ENCODE measurements at regions not wholly inside any gene's neighbourhood (a gene's known extent, or its start where the extent isn't known, plus 50 kb on each side); places are given as distances from the start of the nearest gene placed in this dataset.
A peak's percentile ranks its signal among the peaks of the same experiment; 100 is the strongest.

- H3K23ac ChIP-seq (ENCODE audit: low read length in 2 of 2): no peak overlapping the region
- no peak overlapping the region for H3K18ac ChIP-seq (ENCODE audit: low read depth in 1 of 2, low read length in 2 of 2)
- H2AK5ac ChIP-seq (ENCODE audit: low read length, severe bottlenecking): no peak overlapping the region
- H2BK5ac ChIP-seq (ENCODE audit: low read depth, low read length, poor library complexity, severe bottlenecking): no peak overlapping the region
- no peaks in the 10 kb centered on the region for H3K79me1 ChIP-seq (replicated peaks; ENCODE audit: low read length, poor library complexity, severe bottlenecking)
- no peaks in the 10 kb centered on the region for H3K4me1 ChIP-seq (ENCODE audit: control insufficient read depth, insufficient read depth, low read depth, low read length)
- no peak overlapping the region for H4K8ac ChIP-seq (ENCODE audit: low read length)
- H2BK120ac ChIP-seq (ENCODE audit: low read depth, low read length): no peak overlapping the region
- H3K4me3 ChIP-seq (ENCODE audit: insufficient read depth in 1 of 2, low read depth in 1 of 2, low read length in 2 of 2): peak overlapping the region in 1 of 2 experiments; percentile 14
- no peak overlapping the region for H3K14ac ChIP-seq (ENCODE audit: low read length in 2 of 2)
- H2BK12ac ChIP-seq (ENCODE audit: low read length in 2 of 2): no peak overlapping the region
- no peak overlapping the region for H2BK15ac ChIP-seq (ENCODE audit: low read depth, poor library complexity, severe bottlenecking)
- no peak overlapping the region for H3K4me2 ChIP-seq (ENCODE audit: low read length, poor library complexity, severe bottlenecking)
- no peak overlapping the region for H4K91ac ChIP-seq (ENCODE audit: low read length)
- H3K36me3 ChIP-seq (ENCODE audit: control insufficient read depth in 1 of 2, insufficient read depth in 2 of 2, low read depth in 1 of 2, low read length in 2 of 2): no peaks in the 10 kb centered on the region
- peak overlapping the region; percentile 1 for H3K9ac ChIP-seq (ENCODE audit: low read length)
- DNase-seq: peak; percentile 61
- H3K9me3 ChIP-seq (ENCODE audit: control insufficient read depth, low read length): no peaks in the 10 kb centered on the region
- H3K4ac ChIP-seq (ENCODE audit: low read depth in 1 of 2, low read length in 2 of 2): no peak overlapping the region
- 17% methylated on average over 1 of the region's 2 CpGs for WGBS
- no peak overlapping the region for H2AFZ ChIP-seq (ENCODE audit: low read depth, low read length)
- H3K27ac ChIP-seq (ENCODE audit: low read length, poor library complexity, severe bottlenecking): no peak overlapping the region
- H3K27me3 ChIP-seq (ENCODE audit: control insufficient read depth in 1 of 2, insufficient read depth in 1 of 2, low read length in 2 of 2): no peaks in the 10 kb centered on the region
Measured at GRCh38 chr6:113763876-113764275, 93.3 kb upstream of the MARCKS start.

- Histone ChIP-seq H3K23ac (ENCODE audit: low read length in 2 of 2) (no peak overlapping the region), H2BK5ac (ENCODE audit: low read depth, low read length, poor library complexity, severe bottlenecking) (no peak overlapping the region), H3K9ac (ENCODE audit: low read length) (no peak overlapping the region), H3K18ac (ENCODE audit: low read depth in 1 of 2, low read length in 2 of 2) (no peak overlapping the region), H3K4me2 (ENCODE audit: low read length, poor library complexity, severe bottlenecking) (no peak overlapping the region), H3K4me1 (ENCODE audit: control insufficient read depth, insufficient read depth, low read depth, low read length) (no peaks in the 10 kb centered on the region), H3K27ac (ENCODE audit: low read length, poor library complexity, severe bottlenecking) (no peak overlapping the region), H2BK120ac (ENCODE audit: low read depth, low read length) (no peak overlapping the region), H3K14ac (ENCODE audit: low read length in 2 of 2) (no peak overlapping the region), H3K4ac (ENCODE audit: low read depth in 1 of 2, low read length in 2 of 2) (no peak overlapping the region), H4K91ac (ENCODE audit: low read length) (no peak overlapping the region), H3K27me3 (ENCODE audit: control insufficient read depth in 1 of 2, insufficient read depth in 1 of 2, low read length in 2 of 2) (no peaks in the 10 kb centered on the region), H3K9me3 (ENCODE audit: control insufficient read depth, low read length) (no peaks in the 10 kb centered on the region), H2AFZ (ENCODE audit: low read depth, low read length) (no peak overlapping the region), H2AK5ac (ENCODE audit: low read length, severe bottlenecking) (no peak overlapping the region), H2BK12ac (ENCODE audit: low read length in 2 of 2) (no peak overlapping the region), H2BK15ac (ENCODE audit: low read depth, poor library complexity, severe bottlenecking) (no peak overlapping the region), H3K4me3 (ENCODE audit: insufficient read depth in 1 of 2, low read depth in 1 of 2, low read length in 2 of 2) (no peak overlapping the region), H3K36me3 (ENCODE audit: control insufficient read depth in 1 of 2, insufficient read depth in 2 of 2, low read depth in 1 of 2, low read length in 2 of 2) (no peaks in the 10 kb centered on the region), H3K79me1 (replicated peaks; ENCODE audit: low read length, poor library complexity, severe bottlenecking) (no peaks in the 10 kb centered on the region), H4K8ac (ENCODE audit: low read length) (no peak overlapping the region)
- DNase-seq: no peak
- 100% methylated on average over 1 of the region's 1 CpG for WGBS
Measured at GRCh38 chr6:113765909-113766308, 91.2 kb upstream of the MARCKS start.

- no peak overlapping the region for H4K8ac ChIP-seq (ENCODE audit: low read length)
- H3K4me1 ChIP-seq (ENCODE audit: control insufficient read depth, insufficient read depth, low read depth, low read length): no peaks in the 10 kb centered on the region
- no peak overlapping the region for H2BK120ac ChIP-seq (ENCODE audit: low read depth, low read length)
- H3K23ac ChIP-seq (ENCODE audit: low read length in 2 of 2): no peak overlapping the region
- no peak overlapping the region for H3K4ac ChIP-seq (ENCODE audit: low read depth in 1 of 2, low read length in 2 of 2)
- DNase-seq: no peak
- no peaks in the 10 kb centered on the region for H3K9me3 ChIP-seq (ENCODE audit: control insufficient read depth, low read length)
- H2BK5ac ChIP-seq (ENCODE audit: low read depth, low read length, poor library complexity, severe bottlenecking): no peak overlapping the region
- H3K36me3 ChIP-seq (ENCODE audit: control insufficient read depth in 1 of 2, insufficient read depth in 2 of 2, low read depth in 1 of 2, low read length in 2 of 2): no peaks in the 10 kb centered on the region
- no peak overlapping the region for H4K91ac ChIP-seq (ENCODE audit: low read length)
- no peak overlapping the region for H2BK12ac ChIP-seq (ENCODE audit: low read length in 2 of 2)
- H3K79me1 ChIP-seq (replicated peaks; ENCODE audit: low read length, poor library complexity, severe bottlenecking): no peaks in the 10 kb centered on the region
- no peak overlapping the region for H2AK5ac ChIP-seq (ENCODE audit: low read length, severe bottlenecking)
- no peaks in the 10 kb centered on the region for H3K27me3 ChIP-seq (ENCODE audit: control insufficient read depth in 1 of 2, insufficient read depth in 1 of 2, low read length in 2 of 2)
- H2BK15ac ChIP-seq (ENCODE audit: low read depth, poor library complexity, severe bottlenecking): no peak overlapping the region
- no peak overlapping the region for H2AFZ ChIP-seq (ENCODE audit: low read depth, low read length)
- H3K27ac ChIP-seq (ENCODE audit: low read length, poor library complexity, severe bottlenecking): no peak overlapping the region
- H3K4me2 ChIP-seq (ENCODE audit: low read length, poor library complexity, severe bottlenecking): no peak overlapping the region
- WGBS: 94% methylated on average over 3 of the region's 3 CpGs
- H3K9ac ChIP-seq (ENCODE audit: low read length): no peak overlapping the region
- no peak overlapping the region for H3K14ac ChIP-seq (ENCODE audit: low read length in 2 of 2)
- no peak overlapping the region for H3K18ac ChIP-seq (ENCODE audit: low read depth in 1 of 2, low read length in 2 of 2)
- H3K4me3 ChIP-seq (ENCODE audit: insufficient read depth in 1 of 2, low read depth in 1 of 2, low read length in 2 of 2): no peak overlapping the region
Measured at GRCh38 chr6:113767985-113768384, 89.2 kb upstream of the MARCKS start.

- Histone ChIP-seq H2BK12ac (ENCODE audit: low read length in 2 of 2) (no peak overlapping the region), H2BK120ac (ENCODE audit: low read depth, low read length) (no peak overlapping the region), H3K27me3 (ENCODE audit: control insufficient read depth in 1 of 2, insufficient read depth in 1 of 2, low read length in 2 of 2) (no peaks in the 10 kb centered on the region), H3K23ac (ENCODE audit: low read length in 2 of 2) (no peak overlapping the region), H4K91ac (ENCODE audit: low read length) (no peak overlapping the region), H3K4ac (ENCODE audit: low read depth in 1 of 2, low read length in 2 of 2) (no peak overlapping the region), H2BK5ac (ENCODE audit: low read depth, low read length, poor library complexity, severe bottlenecking) (no peak overlapping the region), H2BK15ac (ENCODE audit: low read depth, poor library complexity, severe bottlenecking) (no peak overlapping the region), H3K9me3 (ENCODE audit: control insufficient read depth, low read length) (no peaks in the 10 kb centered on the region), H3K18ac (ENCODE audit: low read depth in 1 of 2, low read length in 2 of 2) (no peak overlapping the region), H3K4me3 (ENCODE audit: insufficient read depth in 1 of 2, low read depth in 1 of 2, low read length in 2 of 2) (no peak overlapping the region), H3K27ac (ENCODE audit: low read length, poor library complexity, severe bottlenecking) (no peak overlapping the region), H3K79me1 (replicated peaks; ENCODE audit: low read length, poor library complexity, severe bottlenecking) (no peaks in the 10 kb centered on the region), H3K14ac (ENCODE audit: low read length in 2 of 2) (no peak overlapping the region), H2AK5ac (ENCODE audit: low read length, severe bottlenecking) (no peak overlapping the region), H3K4me2 (ENCODE audit: low read length, poor library complexity, severe bottlenecking) (no peak overlapping the region), H4K8ac (ENCODE audit: low read length) (no peak overlapping the region), H2AFZ (ENCODE audit: low read depth, low read length) (no peak overlapping the region), H3K9ac (ENCODE audit: low read length) (no peak overlapping the region), H3K36me3 (ENCODE audit: control insufficient read depth in 1 of 2, insufficient read depth in 2 of 2, low read depth in 1 of 2, low read length in 2 of 2) (no peaks in the 10 kb centered on the region), H3K4me1 (ENCODE audit: control insufficient read depth, insufficient read depth, low read depth, low read length) (no peaks in the 10 kb centered on the region)
- WGBS: 100% methylated on average over 1 of the region's 1 CpG
- DNase-seq: no peak
Measured at GRCh38 chr6:113772961-113773360, 84.2 kb upstream of the MARCKS start.

Measured in mesenchymal stem cell (in vitro differentiated cells and primary cell).